ENCODE measurements at regions not wholly inside any gene's neighbourhood (a gene's known extent, or its start where the extent isn't known, plus 50 kb on each side); places are given as distances from the start of the nearest gene placed in this dataset.

DNA sequence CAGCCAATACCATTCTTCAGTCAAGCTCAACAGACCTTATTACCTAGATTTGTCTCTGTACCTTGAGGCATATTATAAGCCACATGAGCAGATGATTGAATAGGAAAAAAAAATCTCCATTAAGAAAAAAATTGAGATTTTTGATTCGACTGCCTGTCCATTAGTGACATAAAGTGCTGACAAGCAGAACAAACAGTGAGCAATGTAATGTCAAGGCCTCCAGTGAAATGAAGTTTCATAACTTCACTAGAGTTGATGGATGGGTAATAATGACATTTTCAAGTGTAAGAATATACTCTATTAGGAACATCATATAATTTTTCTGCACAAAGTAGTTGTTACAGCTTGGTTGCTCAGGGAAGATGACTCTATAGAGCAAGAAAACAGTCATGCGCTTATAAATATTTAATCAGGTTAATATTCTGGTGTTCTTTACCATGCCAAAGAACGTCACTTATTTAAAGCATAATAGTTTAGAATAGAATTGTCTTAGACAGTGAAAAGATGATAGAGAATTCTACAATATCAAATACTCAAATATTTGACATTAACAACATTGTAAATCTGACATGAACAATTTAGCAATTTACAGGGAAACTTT lies 783.7 kb downstream of the EPHA7 start:
- intact Hi-C loops (cut with micrococcal nuclease; ENCODE audit: unreplicated experiment) (loop anchor here (10.0 kb wide), 1 partner anchor 511 kb away; no protein-coding TSS in a partner anchor), in situ Hi-C loops (cut with MboI) (loop anchor here (25.0 kb wide), 1 partner anchor 1548 kb away; no protein-coding TSS in a partner anchor)
- TF ChIP-seq, protein P1, sequence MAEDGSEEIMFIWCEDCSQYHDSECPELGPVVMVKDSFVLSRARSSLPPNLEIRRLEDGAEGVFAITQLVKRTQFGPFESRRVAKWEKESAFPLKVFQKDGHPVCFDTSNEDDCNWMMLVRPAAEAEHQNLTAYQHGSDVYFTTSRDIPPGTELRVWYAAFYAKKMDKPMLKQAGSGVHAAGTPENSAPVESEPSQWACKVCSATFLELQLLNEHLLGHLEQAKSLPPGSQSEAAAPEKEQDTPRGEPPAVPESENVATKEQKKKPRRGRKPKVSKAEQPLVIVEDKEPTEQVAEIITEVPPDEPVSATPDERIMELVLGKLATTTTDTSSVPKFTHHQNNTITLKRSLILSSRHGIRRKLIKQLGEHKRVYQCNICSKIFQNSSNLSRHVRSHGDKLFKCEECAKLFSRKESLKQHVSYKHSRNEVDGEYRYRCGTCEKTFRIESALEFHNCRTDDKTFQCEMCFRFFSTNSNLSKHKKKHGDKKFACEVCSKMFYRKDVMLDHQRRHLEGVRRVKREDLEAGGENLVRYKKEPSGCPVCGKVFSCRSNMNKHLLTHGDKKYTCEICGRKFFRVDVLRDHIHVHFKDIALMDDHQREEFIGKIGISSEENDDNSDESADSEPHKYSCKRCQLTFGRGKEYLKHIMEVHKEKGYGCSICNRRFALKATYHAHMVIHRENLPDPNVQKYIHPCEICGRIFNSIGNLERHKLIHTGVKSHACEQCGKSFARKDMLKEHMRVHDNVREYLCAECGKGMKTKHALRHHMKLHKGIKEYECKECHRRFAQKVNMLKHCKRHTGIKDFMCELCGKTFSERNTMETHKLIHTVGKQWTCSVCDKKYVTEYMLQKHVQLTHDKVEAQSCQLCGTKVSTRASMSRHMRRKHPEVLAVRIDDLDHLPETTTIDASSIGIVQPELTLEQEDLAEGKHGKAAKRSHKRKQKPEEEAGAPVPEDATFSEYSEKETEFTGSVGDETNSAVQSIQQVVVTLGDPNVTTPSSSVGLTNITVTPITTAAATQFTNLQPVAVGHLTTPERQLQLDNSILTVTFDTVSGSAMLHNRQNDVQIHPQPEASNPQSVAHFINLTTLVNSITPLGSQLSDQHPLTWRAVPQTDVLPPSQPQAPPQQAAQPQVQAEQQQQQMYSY (CRISPR knock-in tag; IDR thresholded peaks at IDR 0.05): no peak

DNA sequence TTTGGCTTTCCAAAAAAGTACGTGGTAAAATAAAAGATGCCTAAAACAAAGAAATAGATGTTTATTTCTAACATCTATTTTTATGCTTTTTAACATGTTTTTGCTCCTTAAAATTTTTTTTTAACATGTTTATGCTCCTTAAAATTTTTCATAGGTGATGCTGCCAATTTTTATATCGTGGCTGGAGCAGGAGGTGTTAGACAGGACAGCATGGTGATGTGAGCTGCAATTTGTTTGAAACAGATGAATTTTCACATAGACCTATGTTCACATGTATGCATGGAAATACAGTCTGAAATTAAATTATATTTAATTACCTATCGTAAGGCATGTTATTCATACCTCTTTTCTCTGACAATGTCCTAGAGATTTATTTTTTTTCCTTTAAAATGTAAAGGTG lies 784.8 kb downstream of the EPHA7 start:
- DNase-seq (ENCODE audit: low read depth, low spot score): no peak
- Histone ChIP-seq H3K79me2 (ENCODE audit: control insufficient read depth, insufficient read depth, low read length) (no peaks in the 10 kb centered on the region), H3K9me3 (replicated peaks; ENCODE audit: control insufficient read depth, insufficient read depth, low read length) (no peaks in the 10 kb centered on the region), H3K4me1 (ENCODE audit: control insufficient read depth, insufficient read depth, low read length) (no peaks in the 10 kb centered on the region), H4K20me1 (ENCODE audit: control insufficient read depth, insufficient read depth) (no peaks in the 10 kb centered on the region), H3K9ac (ENCODE audit: control insufficient read depth, insufficient read depth, low read length) (no peak overlapping the region), H3K27ac (ENCODE audit: control insufficient read depth, insufficient read depth) (no peak overlapping the region), H3K4me2 (ENCODE audit: control insufficient read depth, insufficient read depth) (no peak overlapping the region), H3K27me3 (replicated peaks in 1 of 2; ENCODE audit: control insufficient read depth in 2 of 2, insufficient read depth in 2 of 2, low read length in 1 of 2) (no peaks in the 10 kb centered on the region), H3K36me3 (ENCODE audit: control insufficient read depth in 2 of 2, insufficient read depth in 2 of 2, low read length in 1 of 2) (no peaks in the 10 kb centered on the region), H2AFZ (ENCODE audit: control insufficient read depth, low read depth, low read length) (no peak overlapping the region), H3K4me3 (no peak overlapping the region)
- ChIA-PET SMC1A (ENCODE audit: uncharacterized antibody, unreplicated experiment) (no interaction called here), CTCF (interaction anchor here (0.6 kb wide), 1 partner anchor 1153 kb away, joined by 3 read pairs; no protein-coding TSS in a partner anchor), POLR2A (no interaction called here), RAD21 (ENCODE audit: unreplicated experiment) (no interaction called here)
- FAIRE-seq: no peak
- no TSS peak for BruUV-seq (replicated peaks)
- 2% methylated on average over 3 of the region's 3 CpGs for WGBS (ENCODE audit: insufficient coverage, insufficient replicate concordance, low lambda C conversion rate, missing lambda C conversion rate)
- in situ Hi-C loops (cut with MboI) (loop anchor here (25.0 kb wide), 1 partner anchor 1547 kb away; no protein-coding TSS in a partner anchor), intact Hi-C loops (cut with micrococcal nuclease; ENCODE audit: unreplicated experiment) (loop anchor here (10.0 kb wide), 1 partner anchor 510 kb away; no protein-coding TSS in a partner anchor)
- no peak for ATAC-seq
- TF ChIP-seq SREBF2 (IDR thresholded peaks at IDR 0.05; ENCODE audit: low read length) (no peak), SMAD5 (IDR thresholded peaks at IDR 0.05; ENCODE audit: low read depth) (no peak), RFX5 (IDR thresholded peaks at IDR 0.05; ENCODE audit: low read depth, low read length) (no peak), KDM1A (IDR thresholded peaks at IDR 0.05; ENCODE audit: borderline replicate concordance) (no peak), POU2F2 (IDR thresholded peaks at IDR 0.05; ENCODE audit: borderline replicate concordance, low read depth, low read length) (no peak), MYB (IDR thresholded peaks at IDR 0.05; ENCODE audit: borderline replicate concordance, low read depth, low read length) (no peak), EP300 (IDR thresholded peaks at IDR 0.05; ENCODE audit: borderline replicate concordance in 1 of 2, control insufficient read depth in 1 of 2, low read depth in 2 of 2, low read length in 2 of 2) (no peak), PAX8 (IDR thresholded peaks at IDR 0.05) (no peak), NFXL1 (IDR thresholded peaks at IDR 0.05; ENCODE audit: borderline replicate concordance) (no peak)
- TF ChIP-seq, protein P2, sequence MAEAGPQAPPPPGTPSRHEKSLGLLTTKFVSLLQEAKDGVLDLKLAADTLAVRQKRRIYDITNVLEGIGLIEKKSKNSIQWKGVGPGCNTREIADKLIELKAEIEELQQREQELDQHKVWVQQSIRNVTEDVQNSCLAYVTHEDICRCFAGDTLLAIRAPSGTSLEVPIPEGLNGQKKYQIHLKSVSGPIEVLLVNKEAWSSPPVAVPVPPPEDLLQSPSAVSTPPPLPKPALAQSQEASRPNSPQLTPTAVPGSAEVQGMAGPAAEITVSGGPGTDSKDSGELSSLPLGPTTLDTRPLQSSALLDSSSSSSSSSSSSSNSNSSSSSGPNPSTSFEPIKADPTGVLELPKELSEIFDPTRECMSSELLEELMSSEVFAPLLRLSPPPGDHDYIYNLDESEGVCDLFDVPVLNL (IDR thresholded peaks at IDR 0.05; ENCODE audit: low read depth, low read length): no peak
- TF ChIP-seq, protein P3, sequence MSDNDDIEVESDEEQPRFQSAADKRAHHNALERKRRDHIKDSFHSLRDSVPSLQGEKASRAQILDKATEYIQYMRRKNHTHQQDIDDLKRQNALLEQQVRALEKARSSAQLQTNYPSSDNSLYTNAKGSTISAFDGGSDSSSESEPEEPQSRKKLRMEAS (IDR thresholded peaks at IDR 0.05; ENCODE audit: low read depth, low read length): no peak

More for the DNA sequence above, 783.7 kb downstream of the EPHA7 start:
- ChIA-PET RAD21 (ENCODE audit: unreplicated experiment) (interaction anchor here (1.2 kb wide), 1 partner anchor 1554 kb away, joined by 3 read pairs; no protein-coding TSS in a partner anchor), CTCF (no interaction called here), SMC1A (ENCODE audit: uncharacterized antibody, unreplicated experiment) (interaction anchor here (1.0 kb wide), 1 partner anchor 11 kb away, joined by 4 read pairs; no protein-coding TSS in a partner anchor), POLR2A (no interaction called here)
- no peak overlapping the region for H3K9ac ChIP-seq (ENCODE audit: control insufficient read depth, insufficient read depth, low read length)
- DNase-seq (ENCODE audit: low read depth, low spot score) (no peak), FAIRE-seq (no peak), ATAC-seq (no peak)
- no peak overlapping the region for H3K4me3 ChIP-seq
- H3K4me2 ChIP-seq (ENCODE audit: control insufficient read depth, insufficient read depth): no peak overlapping the region
- H3K27ac ChIP-seq (ENCODE audit: control insufficient read depth, insufficient read depth): no peak overlapping the region
- H3K79me2 ChIP-seq (ENCODE audit: control insufficient read depth, insufficient read depth, low read length): no peaks in the 10 kb centered on the region
- no TSS peak for BruUV-seq (replicated peaks)
- H3K36me3 ChIP-seq (ENCODE audit: control insufficient read depth in 2 of 2, insufficient read depth in 2 of 2, low read length in 1 of 2): no peaks in the 10 kb centered on the region
- no peaks in the 10 kb centered on the region for H3K27me3 ChIP-seq (replicated peaks in 1 of 2; ENCODE audit: control insufficient read depth in 2 of 2, insufficient read depth in 2 of 2, low read length in 1 of 2)
- no peaks in the 10 kb centered on the region for H4K20me1 ChIP-seq (ENCODE audit: control insufficient read depth, insufficient read depth)
- no peaks in the 10 kb centered on the region for H3K4me1 ChIP-seq (ENCODE audit: control insufficient read depth, insufficient read depth, low read length)
- H3K9me3 ChIP-seq (replicated peaks; ENCODE audit: control insufficient read depth, insufficient read depth, low read length): no peaks in the 10 kb centered on the region
- 14% methylated on average over 3 of the region's 3 CpGs for WGBS (ENCODE audit: insufficient coverage, insufficient replicate concordance, low lambda C conversion rate, missing lambda C conversion rate)
- H2AFZ ChIP-seq (ENCODE audit: control insufficient read depth, low read depth, low read length): no peak overlapping the region

Measured in GM12878 (cell line).